ENCODE measurements at regions not wholly inside any gene's neighbourhood (a gene's known extent, or its start where the extent isn't known, plus 50 kb on each side); places are given as distances from the start of the nearest gene placed in this dataset.

GRCh38 chr3:72395776-72396311, 452.4 kb downstream of the SHQ1 start:
- DNase-seq = no peak

DNA sequence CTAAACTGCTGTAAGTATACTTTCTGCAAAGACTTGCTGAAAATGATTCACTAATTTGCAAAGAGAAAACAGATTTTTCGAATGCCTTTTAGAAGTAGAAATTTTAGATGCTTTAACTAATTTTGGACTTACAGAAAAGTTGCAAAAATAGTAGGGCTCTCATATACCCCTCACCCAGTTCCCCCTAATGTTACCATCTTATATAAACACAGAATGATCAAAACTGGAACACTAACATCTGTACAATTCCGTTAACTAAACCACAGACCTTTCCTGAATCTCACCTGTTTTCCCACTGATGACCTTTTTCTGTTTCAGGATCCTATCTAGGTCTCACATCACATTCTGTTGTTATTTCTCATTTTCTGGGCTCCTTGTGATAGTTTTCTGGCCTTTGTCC, 454.8 kb downstream of the SHQ1 start:
- H3K4me1 Mint-ChIP-seq = peaks cover 6% of the 10 kb centered on the region
- H3K36me3 Mint-ChIP-seq (ENCODE audit: low read depth) = peaks cover 28% of the 10 kb centered on the region
- DNase-seq = no peak
- no peak overlapping the region for H3K4me3 Mint-ChIP-seq
- no peak overlapping the region for H3K27ac Mint-ChIP-seq
- peaks cover 17% of the 10 kb centered on the region for H3K9me3 Mint-ChIP-seq
- no peaks in the 10 kb centered on the region for H3K27me3 Mint-ChIP-seq (ENCODE audit: low read depth, poor library complexity)
- no peak for TF ChIP-seq CTCF (IDR thresholded peaks at IDR 0.05)

More at GRCh38 chr3:72395776-72396311, 452.4 kb downstream of the SHQ1 start:
- TF ChIP-seq CTCF (IDR thresholded peaks at IDR 0.05) = no peak
- H3K9me3 Mint-ChIP-seq = peaks cover 17% of the 10 kb centered on the region
- no peaks in the 10 kb centered on the region for H3K4me1 Mint-ChIP-seq
- no peaks in the 10 kb centered on the region for H3K27me3 Mint-ChIP-seq (ENCODE audit: low read depth, poor library complexity)
- peaks cover 28% of the 10 kb centered on the region for H3K36me3 Mint-ChIP-seq (ENCODE audit: low read depth)
- H3K4me3 Mint-ChIP-seq = no peak overlapping the region
- H3K27ac Mint-ChIP-seq = no peak overlapping the region

DNA sequence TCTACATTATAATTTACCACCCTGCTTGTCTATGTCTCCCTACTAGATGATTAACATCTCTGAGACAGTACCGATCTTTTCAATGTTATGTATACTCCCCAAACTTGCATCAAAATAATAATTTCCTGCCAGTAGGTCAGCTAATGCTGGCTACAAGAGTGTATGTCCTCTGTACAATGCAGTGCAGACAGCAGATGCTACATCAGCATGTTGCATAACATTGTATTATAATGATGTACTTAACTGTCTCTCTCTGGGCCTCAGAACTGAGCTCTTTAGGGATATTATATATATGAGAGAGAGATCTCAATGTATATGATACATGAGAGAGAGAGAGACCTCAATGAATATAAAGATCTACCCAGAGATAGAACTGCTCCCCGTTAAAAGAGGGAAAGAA, 456.6 kb downstream of the SHQ1 start:
- Mint-ChIP-seq H3K27ac (no peak overlapping the region), H3K36me3 (ENCODE audit: low read depth) (peaks cover 28% of the 10 kb centered on the region), H3K4me1 (peaks cover 24% of the 10 kb centered on the region), H3K4me3 (no peak overlapping the region), H3K9me3 (peaks cover 14% of the 10 kb centered on the region), H3K27me3 (ENCODE audit: low read depth, poor library complexity) (no peaks in the 10 kb centered on the region)
- no peak for TF ChIP-seq CTCF (IDR thresholded peaks at IDR 0.05)
- DNase-seq = no peak

DNA sequence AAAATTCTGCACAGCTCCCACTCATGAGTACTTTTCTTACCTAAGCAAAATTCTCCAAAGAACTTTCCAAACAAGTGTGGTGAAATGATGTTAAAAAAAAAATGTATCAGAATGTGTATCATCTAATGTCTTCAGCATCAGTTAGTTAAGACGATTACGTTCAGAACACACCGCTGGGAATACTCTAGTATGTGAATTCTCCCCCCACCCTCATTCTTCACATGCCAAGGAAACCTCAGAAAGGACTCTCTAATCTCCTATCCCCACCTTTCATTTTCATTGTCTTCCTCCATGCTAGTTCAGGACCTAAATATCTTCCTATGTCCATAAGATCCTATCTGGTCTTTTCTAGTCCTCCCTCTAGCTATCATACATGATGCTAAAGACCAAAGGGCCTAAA, 457.4 kb downstream of the SHQ1 start:
- Mint-ChIP-seq H3K9me3 (peaks cover 8% of the 10 kb centered on the region), H3K4me1 (peaks cover 32% of the 10 kb centered on the region), H3K27me3 (ENCODE audit: low read depth, poor library complexity) (no peaks in the 10 kb centered on the region), H3K36me3 (ENCODE audit: low read depth) (peaks cover 20% of the 10 kb centered on the region), H3K4me3 (no peak overlapping the region), H3K27ac (no peak overlapping the region)
- TF ChIP-seq CTCF (IDR thresholded peaks at IDR 0.05) = no peak
- DNase-seq = no peak

DNA sequence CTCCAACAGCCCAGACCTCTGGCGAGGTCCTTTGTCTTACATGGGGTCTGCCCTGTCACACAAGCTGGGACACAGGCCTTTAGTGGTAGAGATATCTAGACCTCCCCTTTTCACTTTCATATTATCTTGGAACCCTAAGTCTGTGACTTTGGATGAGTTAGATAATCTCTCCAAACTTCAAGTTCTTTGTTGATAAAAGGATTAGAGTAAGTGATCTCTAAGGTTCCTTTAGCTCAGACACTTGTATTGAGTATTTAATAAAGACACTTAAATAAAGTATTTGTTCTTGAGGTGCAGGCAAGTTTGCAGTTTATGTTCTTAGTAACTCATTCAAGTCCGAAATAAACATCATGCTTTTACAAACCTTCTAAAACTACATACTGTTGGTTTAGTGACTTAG, 459.6 kb downstream of the SHQ1 start:
- Mint-ChIP-seq H3K36me3 (ENCODE audit: low read depth) (peaks cover 4% of the 10 kb centered on the region), H3K9me3 (no peaks in the 10 kb centered on the region), H3K4me3 (no peak overlapping the region), H3K27me3 (ENCODE audit: low read depth, poor library complexity) (no peaks in the 10 kb centered on the region), H3K4me1 (peaks cover 47% of the 10 kb centered on the region), H3K27ac (no peak overlapping the region)
- no peak for DNase-seq
- TF ChIP-seq CTCF (IDR thresholded peaks at IDR 0.05) = no peak

DNA sequence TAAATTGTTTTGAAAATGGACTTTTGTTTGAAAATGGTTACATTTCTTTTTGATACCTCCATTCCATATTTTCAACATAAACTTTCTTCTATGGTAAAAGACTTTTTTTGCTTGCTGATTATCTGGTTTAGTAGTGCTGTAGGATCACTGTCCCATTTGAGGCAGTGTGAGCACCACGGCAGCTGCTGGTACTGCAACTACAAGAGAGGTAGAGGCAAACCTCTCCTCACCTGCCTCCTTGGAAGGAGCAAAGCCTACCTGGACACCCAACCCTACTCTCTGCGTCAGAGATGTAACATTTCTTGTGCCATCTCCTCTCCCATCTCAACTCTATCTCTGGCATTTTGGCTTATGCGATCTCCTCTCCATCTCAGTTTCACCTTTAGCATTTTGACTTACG, 460.1 kb downstream of the SHQ1 start:
- Mint-ChIP-seq H3K36me3 (ENCODE audit: low read depth) (no peaks in the 10 kb centered on the region), H3K27ac (no peak overlapping the region), H3K27me3 (ENCODE audit: low read depth, poor library complexity) (no peaks in the 10 kb centered on the region), H3K4me3 (no peak overlapping the region), H3K4me1 (peaks cover 50% of the 10 kb centered on the region), H3K9me3 (no peaks in the 10 kb centered on the region)
- no peak for DNase-seq
- no peak for TF ChIP-seq CTCF (IDR thresholded peaks at IDR 0.05)
